Neural progenitor cell (in vitro differentiated cells): ENCODE measurements at regions not wholly inside any gene's neighbourhood (a gene's known extent, or its start where the extent isn't known, plus 50 kb on each side); places are given as distances from the start of the nearest gene placed in this dataset.
A peak's percentile ranks its signal among the peaks of the same experiment; 100 is the strongest.

Source experiments
- DNase-seq: peaks from one replicate; pipeline ENCODE4 v3.0.0-alpha.2; 2016; ENCODE audit warnings: low spot score
- H2AFZ ChIP-seq: fragments of 200-600 bp; sonication (generic); replicated peaks from 2 replicates; pipeline ENCODE4 v1.6.1; 2016; ENCODE audit warnings: antibody characterized with exemption
- H3F3A ChIP-seq: fragments of 200-600 bp; sonication (generic); 2 replicates; pipeline ENCODE4 v1.6.1; 2016; ENCODE audit warnings: antibody characterized with exemption, low read depth
- H3K27ac ChIP-seq: fragments of 200-600 bp; sonication (generic); 2 replicates; pipeline ENCODE4 v1.5.1; 2016; ENCODE audit warnings: mild to moderate bottlenecking
- H3K27me3 ChIP-seq: fragments of 200-600 bp; sonication (generic); 2 replicates; pipeline ENCODE4 v1.6.1; 2016; ENCODE audit warnings: mild to moderate bottlenecking, moderate library complexity
- H3K36me3 ChIP-seq: fragments of 200-600 bp; sonication (generic); 2 replicates; pipeline ENCODE4 v1.5.1; 2016
- H3K4me1 ChIP-seq: fragments of 200-600 bp; sonication (generic); 2 replicates; pipeline ENCODE4 v1.6.1; 2016; ENCODE audit warnings: mixed run types
- H3K4me2 ChIP-seq: fragments of 200-600 bp; sonication (generic); 2 replicates; pipeline ENCODE4 v1.6.1; 2016
- H3K4me3 ChIP-seq: fragments of 200-600 bp; sonication (generic); 2 replicates; pipeline ENCODE4 v1.5.1; 2016
- H3K79me2 ChIP-seq: fragments of 200-600 bp; sonication (generic); 2 replicates; pipeline ENCODE4 v1.6.1; 2016; ENCODE audit warnings: low read depth
- H3K9ac ChIP-seq: fragments of 200-600 bp; sonication (generic); 2 replicates; pipeline ENCODE4 v1.6.1; 2016
- H3K9me3 ChIP-seq: fragments of 200-600 bp; sonication (generic); 2 replicates; pipeline ENCODE4 v1.5.1; 2016; ENCODE audit warnings: low read depth
- H4K20me1 ChIP-seq: fragments of 200-600 bp; sonication (generic); 2 replicates; pipeline ENCODE4 v1.6.1; 2016; ENCODE audit warnings: low read depth
- H3K27ac Mint-ChIP-seq: 3 replicates; pipeline ENCODE4 v1.8.0; 2021; ENCODE audit warnings: mixed read lengths
- H3K27me3 Mint-ChIP-seq: 2 replicates; pipeline ENCODE4 v1.8.0; 2022; ENCODE audit warnings: low read depth, mild to moderate bottlenecking, inconsistent platforms, moderate library complexity, mixed read lengths; ENCODE audit not compliant: insufficient read depth
- H3K36me3 Mint-ChIP-seq: 3 replicates; pipeline ENCODE4 v1.8.0; 2021; ENCODE audit warnings: mixed read lengths
- H3K4me1 Mint-ChIP-seq: 3 replicates; pipeline ENCODE4 v1.8.0; 2021; ENCODE audit warnings: mixed read lengths
- H3K4me3 Mint-ChIP-seq: 3 replicates; pipeline ENCODE4 v1.8.0; 2021; ENCODE audit warnings: mild to moderate bottlenecking, moderate library complexity, mixed read lengths
- H3K9me3 Mint-ChIP-seq: 3 replicates; pipeline ENCODE4 v1.8.0; 2020; ENCODE audit warnings: mixed read lengths
- EZH2 ChIP-seq: fragments of 200-600 bp; sonication (generic); IDR thresholded peaks from 2 replicates; pipeline ENCODE4 v1.6.1; 2017; ENCODE audit warnings: antibody characterized with exemption, mild to moderate bottlenecking, moderate library complexity
- EZH2phosphoT487 ChIP-seq: fragments of 200-600 bp; sonication (generic); IDR thresholded peaks from 2 replicates; pipeline ENCODE4 v1.6.1; 2017; ENCODE audit warnings: antibody characterized with exemption
- TF ChIP-seq, protein P1 (sequence below): fragments of 200-600 bp; sonication (generic); IDR thresholded peaks from 2 replicates; pipeline ENCODE4 v1.5.1; 2017; ENCODE audit warnings: antibody characterized with exemption, mild to moderate bottlenecking

DNA sequence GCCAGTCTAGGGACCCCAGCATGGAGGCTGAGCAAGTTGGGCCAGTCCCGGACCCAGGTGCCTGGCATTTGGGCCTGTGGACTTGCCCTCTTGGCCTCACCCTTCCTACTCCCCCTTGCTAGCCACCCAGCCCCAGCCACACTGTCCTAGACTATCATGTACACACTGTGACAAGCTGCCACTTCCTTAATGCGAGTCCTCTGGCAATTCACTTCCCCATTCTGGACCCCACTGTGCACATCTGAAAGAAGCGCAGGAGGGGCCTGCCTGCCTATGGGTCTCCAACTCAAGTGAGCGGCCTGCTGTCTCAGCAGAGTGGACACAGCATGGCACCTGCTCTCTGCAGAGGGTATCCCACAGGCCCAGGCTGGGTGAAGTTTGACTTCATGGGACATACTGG is 68.5 kb upstream of the LMO1 start:
- H2AFZ ChIP-seq, result no peak overlapping the region
- Mint-ChIP-seq H3K27ac (no peak overlapping the region), H3K27me3 (peaks cover 20% of the 10 kb centered on the region), H3K9me3 (no peaks in the 10 kb centered on the region), H3K4me3 (no peak overlapping the region), H3K36me3 (no peaks in the 10 kb centered on the region), H3K4me1 (peaks cover 81% of the 10 kb centered on the region)
- DNase-seq, result no peak
- no peak overlapping the region for H3K4me3 ChIP-seq
- H3F3A ChIP-seq, result peaks cover 34% of the 10 kb centered on the region
- H3K4me1 ChIP-seq, result peaks cover 73% of the 10 kb centered on the region
- no peaks in the 10 kb centered on the region for H3K36me3 ChIP-seq
- TF ChIP-seq, protein P1, sequence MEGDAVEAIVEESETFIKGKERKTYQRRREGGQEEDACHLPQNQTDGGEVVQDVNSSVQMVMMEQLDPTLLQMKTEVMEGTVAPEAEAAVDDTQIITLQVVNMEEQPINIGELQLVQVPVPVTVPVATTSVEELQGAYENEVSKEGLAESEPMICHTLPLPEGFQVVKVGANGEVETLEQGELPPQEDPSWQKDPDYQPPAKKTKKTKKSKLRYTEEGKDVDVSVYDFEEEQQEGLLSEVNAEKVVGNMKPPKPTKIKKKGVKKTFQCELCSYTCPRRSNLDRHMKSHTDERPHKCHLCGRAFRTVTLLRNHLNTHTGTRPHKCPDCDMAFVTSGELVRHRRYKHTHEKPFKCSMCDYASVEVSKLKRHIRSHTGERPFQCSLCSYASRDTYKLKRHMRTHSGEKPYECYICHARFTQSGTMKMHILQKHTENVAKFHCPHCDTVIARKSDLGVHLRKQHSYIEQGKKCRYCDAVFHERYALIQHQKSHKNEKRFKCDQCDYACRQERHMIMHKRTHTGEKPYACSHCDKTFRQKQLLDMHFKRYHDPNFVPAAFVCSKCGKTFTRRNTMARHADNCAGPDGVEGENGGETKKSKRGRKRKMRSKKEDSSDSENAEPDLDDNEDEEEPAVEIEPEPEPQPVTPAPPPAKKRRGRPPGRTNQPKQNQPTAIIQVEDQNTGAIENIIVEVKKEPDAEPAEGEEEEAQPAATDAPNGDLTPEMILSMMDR, result no peak
- TF ChIP-seq EZH2 (no peak), EZH2phosphoT487 (no peak)
- H3K27me3 ChIP-seq, result no peaks in the 10 kb centered on the region
- peaks cover 10% of the 10 kb centered on the region for H4K20me1 ChIP-seq
- no peaks in the 10 kb centered on the region for H3K9me3 ChIP-seq
- peak overlapping the region; percentile 50 for H3K4me2 ChIP-seq
- H3K9ac ChIP-seq, result no peak overlapping the region
- H3K79me2 ChIP-seq, result no peaks in the 10 kb centered on the region
- H3K27ac ChIP-seq, result no peak overlapping the region

DNA sequence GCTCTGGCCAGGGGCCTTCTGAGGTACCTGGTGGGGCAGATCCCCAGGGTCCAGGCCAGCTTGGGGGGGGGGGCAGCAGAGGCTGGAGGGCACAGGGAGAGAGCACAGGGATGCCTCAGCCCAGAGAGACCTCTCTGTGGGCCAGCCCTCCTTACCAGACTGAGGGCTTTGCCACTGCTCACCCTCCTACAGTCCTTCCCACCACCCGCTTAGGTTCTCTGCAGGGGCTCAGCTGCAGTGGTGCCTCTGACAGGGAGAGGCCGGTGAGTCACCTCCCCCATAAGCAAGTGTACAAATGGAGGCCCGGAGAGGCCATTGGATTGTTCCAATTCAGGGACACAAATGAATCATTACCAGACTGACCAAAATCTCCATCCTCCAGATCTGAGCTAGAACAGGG is 68.1 kb upstream of the LMO1 start:
- H3K79me2 ChIP-seq, result no peaks in the 10 kb centered on the region
- Mint-ChIP-seq H3K4me1 (peaks cover 78% of the 10 kb centered on the region), H3K4me3 (no peak overlapping the region), H3K36me3 (no peaks in the 10 kb centered on the region), H3K9me3 (no peaks in the 10 kb centered on the region), H3K27ac (peak overlapping the region; percentile 72), H3K27me3 (peaks cover 20% of the 10 kb centered on the region)
- no peak overlapping the region for H3K27ac ChIP-seq
- no peak overlapping the region for H3K4me2 ChIP-seq
- no peak overlapping the region for H3K4me3 ChIP-seq
- no peak overlapping the region for H2AFZ ChIP-seq
- TF ChIP-seq EZH2phosphoT487 (no peak), EZH2 (no peak)
- TF ChIP-seq, protein P1, result no peak
- H3K9ac ChIP-seq, result no peak overlapping the region
- peaks cover 70% of the 10 kb centered on the region for H3K4me1 ChIP-seq
- H3F3A ChIP-seq, result peaks cover 32% of the 10 kb centered on the region
- H3K36me3 ChIP-seq, result no peaks in the 10 kb centered on the region
- H3K27me3 ChIP-seq, result no peaks in the 10 kb centered on the region
- H3K9me3 ChIP-seq, result no peaks in the 10 kb centered on the region
- DNase-seq, result no peak
- peaks cover 10% of the 10 kb centered on the region for H4K20me1 ChIP-seq

DNA sequence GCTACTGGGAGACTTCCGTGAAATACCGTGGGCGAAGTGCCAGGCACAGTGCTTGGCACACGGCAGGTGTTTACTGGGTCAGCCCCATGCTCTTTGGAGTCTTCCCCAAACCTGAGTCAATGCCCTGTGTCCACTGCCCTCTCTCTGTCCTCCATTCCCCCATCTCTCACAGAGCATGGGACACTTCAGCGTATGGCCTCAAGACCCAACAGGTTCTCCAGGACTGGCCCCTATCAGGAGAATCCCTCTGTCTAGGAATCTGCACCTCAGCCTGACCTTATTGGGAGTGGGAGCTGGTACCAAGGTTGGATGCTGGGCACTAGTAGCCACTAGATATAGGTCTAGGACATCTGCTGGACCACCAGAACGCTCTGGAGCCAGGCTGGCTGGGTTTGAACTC is 67.2 kb upstream of the LMO1 start:
- H4K20me1 ChIP-seq, result peaks cover 5% of the 10 kb centered on the region
- Mint-ChIP-seq H3K4me1 (peaks cover 79% of the 10 kb centered on the region), H3K36me3 (no peaks in the 10 kb centered on the region), H3K4me3 (peak overlapping the region; percentile 14), H3K9me3 (no peaks in the 10 kb centered on the region), H3K27ac (peak overlapping the region; percentile 46), H3K27me3 (peaks cover 20% of the 10 kb centered on the region)
- H3K27ac ChIP-seq, result no peak overlapping the region
- DNase-seq, result no peak
- H3K27me3 ChIP-seq, result no peaks in the 10 kb centered on the region
- H3K4me3 ChIP-seq, result no peak overlapping the region
- H2AFZ ChIP-seq, result no peak overlapping the region
- no peak for TF ChIP-seq EZH2
- no peak for TF ChIP-seq EZH2phosphoT487
- TF ChIP-seq, protein P1, result no peak
- no peak overlapping the region for H3K4me2 ChIP-seq
- H3K79me2 ChIP-seq, result no peaks in the 10 kb centered on the region
- peaks cover 65% of the 10 kb centered on the region for H3K4me1 ChIP-seq
- H3K36me3 ChIP-seq, result no peaks in the 10 kb centered on the region
- no peak overlapping the region for H3K9ac ChIP-seq
- peaks cover 32% of the 10 kb centered on the region for H3F3A ChIP-seq
- H3K9me3 ChIP-seq, result no peaks in the 10 kb centered on the region
